H9 (cell line): ENCODE measurements at regions not wholly inside any gene's neighbourhood (a gene's known extent, or its start where the extent isn't known, plus 50 kb on each side); places are given as distances from the start of the nearest gene placed in this dataset.

ENCODE experiments used
- DNase-seq: peaks from one replicate; pipeline ENCODE4 v3.0.0-alpha.2; 2017
- H2AFZ ChIP-seq: one replicate; pipeline ENCODE4 v1.6.1; 2013; ENCODE audit warnings: mild to moderate bottlenecking, low read length, control low read depth, moderate library complexity
- H2AK5ac ChIP-seq: 2 replicates; pipeline ENCODE4 v1.6.1; 2013; ENCODE audit warnings: low read length, control low read depth, mixed read lengths; ENCODE audit not compliant: insufficient read length
- H2BK120ac ChIP-seq: one replicate; pipeline ENCODE4 v1.6.1; 2013; ENCODE audit warnings: low read depth, mild to moderate bottlenecking, low read length, control low read depth, inconsistent platforms; ENCODE audit not compliant: poor library complexity, severe bottlenecking
- H2BK12ac ChIP-seq: 2 replicates; pipeline ENCODE4 v1.6.1; 2013; ENCODE audit warnings: low read length, control low read depth, mixed read lengths, low read depth; ENCODE audit not compliant: insufficient read length
- H2BK15ac ChIP-seq: 2 replicates; pipeline ENCODE4 v1.6.1; 2013; ENCODE audit warnings: low read depth, low read length, control low read depth
- H2BK20ac ChIP-seq: one replicate; pipeline ENCODE4 v1.6.1; 2013; ENCODE audit warnings: low read depth, mild to moderate bottlenecking, low read length, control low read depth, inconsistent platforms; ENCODE audit not compliant: poor library complexity, severe bottlenecking
- H2BK5ac ChIP-seq: 2 replicates; pipeline ENCODE4 v1.6.1; 2013; ENCODE audit warnings: low read length, control low read depth, mixed read lengths; ENCODE audit not compliant: insufficient read length
- H3K14ac ChIP-seq: 2 replicates; pipeline ENCODE4 v1.6.1; 2013; ENCODE audit warnings: low read length, control low read depth; ENCODE audit not compliant: insufficient read depth
- H3K18ac ChIP-seq: 2 replicates; pipeline ENCODE4 v1.6.1; 2013; ENCODE audit warnings: low read depth, mild to moderate bottlenecking, mixed read lengths, low read length, control low read depth; ENCODE audit not compliant: insufficient read length
- H3K23ac ChIP-seq: 2 replicates; pipeline ENCODE4 v1.6.1; 2013; ENCODE audit warnings: low read length, control low read depth, mixed read lengths, low read depth; ENCODE audit not compliant: insufficient read length
- H3K23me2 ChIP-seq: 2 replicates; pipeline ENCODE4 v1.6.1; 2013; ENCODE audit warnings: low read depth, mild to moderate bottlenecking, mixed read lengths, low read length, control low read depth; ENCODE audit not compliant: insufficient read length, poor library complexity, severe bottlenecking
- H3K27ac ChIP-seq: 2 replicates; pipeline ENCODE4 v1.5.1; 2013; ENCODE audit warnings: low read length, control low read depth, mixed read lengths, low read depth; ENCODE audit not compliant: insufficient read length
- H3K27me3 ChIP-seq: 2 replicates; pipeline ENCODE4 v1.6.1; 2013; ENCODE audit warnings: low read length, control low read depth, inconsistent platforms; ENCODE audit not compliant: insufficient read depth
- H3K4ac ChIP-seq: 2 replicates; pipeline ENCODE4 v1.6.1; 2013; ENCODE audit warnings: low read depth, mild to moderate bottlenecking, control low read depth, inconsistent platforms, low read length, moderate library complexity
- H3K4me1 ChIP-seq: 2 replicates; pipeline ENCODE4 v1.6.1; 2013; ENCODE audit warnings: low read length, control low read depth, inconsistent platforms; ENCODE audit not compliant: insufficient read depth
- H3K4me2 ChIP-seq: 2 replicates; pipeline ENCODE4 v1.6.1; 2013; ENCODE audit warnings: low read length, control low read depth, mixed read lengths; ENCODE audit not compliant: insufficient read length, insufficient read depth
- H3K56ac ChIP-seq: 2 replicates; pipeline ENCODE4 v1.6.1; 2013; ENCODE audit warnings: low read depth, mild to moderate bottlenecking, mixed read lengths, low read length, control low read depth; ENCODE audit not compliant: insufficient read length
- H3K79me1 ChIP-seq: 2 replicates; pipeline ENCODE4 v1.6.1; 2013; ENCODE audit warnings: low read depth, mild to moderate bottlenecking, moderate library complexity, low read length, control low read depth, inconsistent platforms; ENCODE audit not compliant: insufficient read depth, poor library complexity, severe bottlenecking
- H3K79me2 ChIP-seq: 2 replicates; pipeline ENCODE4 v1.6.1; 2013; ENCODE audit warnings: low read length, control low read depth, inconsistent platforms; ENCODE audit not compliant: insufficient read depth
- H3K9ac ChIP-seq: 2 replicates; pipeline ENCODE4 v1.6.1; 2013; ENCODE audit warnings: low read length, control low read depth, mixed read lengths; ENCODE audit not compliant: insufficient read length; ENCODE audit errors: extremely low read depth
- H3K9me3 ChIP-seq: one replicate; pipeline ENCODE4 v1.6.1; 2013; ENCODE audit warnings: low read depth, low read length, inconsistent platforms; ENCODE audit not compliant: control insufficient read depth
- H3T11ph ChIP-seq: one replicate; pipeline ENCODE4 v1.6.1; 2013; ENCODE audit warnings: mild to moderate bottlenecking, low read length, control low read depth, inconsistent platforms
- H4K20me1 ChIP-seq: one replicate; pipeline ENCODE4 v1.6.1; 2013; ENCODE audit not compliant: control insufficient read depth, insufficient read length, insufficient read depth
- H4K5ac ChIP-seq: 2 replicates; pipeline ENCODE4 v1.6.1; 2013; ENCODE audit warnings: low read depth, mild to moderate bottlenecking, mixed read lengths, low read length, control low read depth; ENCODE audit not compliant: insufficient read length
- H4K8ac ChIP-seq: replicated peaks from 2 replicates; pipeline ENCODE4 v1.6.1; 2013; ENCODE audit warnings: low read length, control low read depth, mixed read lengths, low read depth; ENCODE audit not compliant: insufficient read length
- H4K91ac ChIP-seq: 2 replicates; pipeline ENCODE4 v1.6.1; 2013; ENCODE audit warnings: low read depth, mild to moderate bottlenecking, moderate library complexity, mixed read lengths, low read length, control low read depth; ENCODE audit not compliant: insufficient read length
- H3K27ac Mint-ChIP-seq, 3 experiments: 2 replicates in 2 of 3; 3 replicates in 1 of 3; pipeline ENCODE4 v1.8.0; 2020 to 2021; ENCODE audit warnings: mixed read lengths in 3 of 3, mild to moderate bottlenecking in 1 of 3, moderate library complexity in 1 of 3
- H3K27me3 Mint-ChIP-seq: 2 replicates; pipeline ENCODE4 v1.8.0; 2021; ENCODE audit warnings: low read depth, mild to moderate bottlenecking, moderate library complexity, mixed read lengths
- H3K36me3 Mint-ChIP-seq, 3 experiments: 2 replicates in 2 of 3; 3 replicates in 1 of 3; pipeline ENCODE4 v1.8.0; 2020 to 2021; ENCODE audit warnings: low read depth in 3 of 3, mixed read lengths in 3 of 3; ENCODE audit not compliant: insufficient read depth in 1 of 3
- H3K4me1 Mint-ChIP-seq, 2 experiments: 2 replicates each; pipeline ENCODE4 v1.8.0; 2020; ENCODE audit warnings: mixed read lengths in 2 of 2
- H3K4me3 Mint-ChIP-seq, 2 experiments: 2 replicates in 1 of 2; 3 replicates in 1 of 2; pipeline ENCODE4 v1.8.0; 2020 to 2021; ENCODE audit warnings: mild to moderate bottlenecking in 2 of 2, mixed read lengths in 2 of 2, moderate library complexity in 1 of 2
- H3K9me3 Mint-ChIP-seq, 2 experiments: 2 replicates in 1 of 2; 3 replicates in 1 of 2; pipeline ENCODE4 v1.8.0; 2020; ENCODE audit warnings: mild to moderate bottlenecking in 2 of 2, mixed read lengths in 2 of 2, moderate library complexity in 1 of 2
- WGBS: extraction: QIAGEN DNeasy Blood & Tissue Kit; methylation state at CpG from one replicate; pipeline ENCODE4 v1.1.7; 2013; ENCODE audit warnings: missing lambda C conversion rate, low lambda C conversion rate, mixed read lengths; ENCODE audit not compliant: insufficient read length; ENCODE audit errors: extremely low coverage; 5-methylcytosine and 5-hydroxymethylcytosine counted together
- TF ChIP-seq, protein P1 (sequence below): fragments of 200-600 bp; sonication (generic); conservative IDR thresholded peaks from 3 replicates; pipeline ENCODE4 v1.8.0; 2021; ENCODE audit warnings: antibody characterized with exemption, mild to moderate bottlenecking

DNA sequence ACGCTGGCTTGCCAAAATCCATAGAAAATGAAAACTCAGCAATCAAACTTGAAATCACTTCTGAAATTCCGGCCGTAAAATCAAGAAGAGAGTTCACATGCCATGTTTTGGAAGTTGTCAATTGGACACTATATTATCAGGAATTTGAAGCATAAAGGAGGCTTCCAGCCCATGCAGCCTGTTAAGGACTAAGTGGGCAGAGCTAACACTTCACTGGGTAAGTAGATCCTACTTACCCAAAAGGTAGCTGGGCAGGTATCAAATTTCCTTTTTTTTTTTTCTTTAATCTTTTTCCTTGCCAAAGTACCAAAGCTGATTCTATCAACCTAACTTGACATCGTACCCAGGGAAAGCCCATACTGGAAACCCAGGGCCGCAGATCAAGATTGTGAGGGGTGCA, 71.5 kb upstream of the ARHGAP5 start:
- no peak overlapping the region for H2BK120ac ChIP-seq
- no peak for DNase-seq
- H3K27ac Mint-ChIP-seq, result no peak overlapping the region
- H3K4me3 Mint-ChIP-seq, result no peak overlapping the region
- no peak overlapping the region for H2BK12ac ChIP-seq
- H3K4me1 ChIP-seq, result no peaks in the 10 kb centered on the region
- H3K23ac ChIP-seq, result no peak overlapping the region
- H2BK20ac ChIP-seq, result no peak overlapping the region
- H3K36me3 Mint-ChIP-seq, result no peaks in the 10 kb centered on the region
- no peak overlapping the region for H2AK5ac ChIP-seq
- H4K91ac ChIP-seq, result no peak overlapping the region
- H3K9ac ChIP-seq, result no peak overlapping the region
- no peak overlapping the region for H2AFZ ChIP-seq
- no peak overlapping the region for H3K56ac ChIP-seq
- H4K20me1 ChIP-seq, result no peaks in the 10 kb centered on the region
- H3K4ac ChIP-seq, result no peak overlapping the region
- H2BK15ac ChIP-seq, result no peak overlapping the region
- no peaks in the 10 kb centered on the region for H3K79me2 ChIP-seq
- no peak overlapping the region for H3T11ph ChIP-seq
- H4K5ac ChIP-seq, result no peak overlapping the region
- H2BK5ac ChIP-seq, result no peak overlapping the region
- no peaks in the 10 kb centered on the region for H3K9me3 ChIP-seq
- H3K23me2 ChIP-seq, result no peaks in the 10 kb centered on the region
- peaks cover 12 to 15% of the 10 kb centered on the region in 2 experiments for H3K4me1 Mint-ChIP-seq
- no peaks in the 10 kb centered on the region for H3K9me3 Mint-ChIP-seq
- H3K18ac ChIP-seq, result no peak overlapping the region
- TF ChIP-seq, protein P1, sequence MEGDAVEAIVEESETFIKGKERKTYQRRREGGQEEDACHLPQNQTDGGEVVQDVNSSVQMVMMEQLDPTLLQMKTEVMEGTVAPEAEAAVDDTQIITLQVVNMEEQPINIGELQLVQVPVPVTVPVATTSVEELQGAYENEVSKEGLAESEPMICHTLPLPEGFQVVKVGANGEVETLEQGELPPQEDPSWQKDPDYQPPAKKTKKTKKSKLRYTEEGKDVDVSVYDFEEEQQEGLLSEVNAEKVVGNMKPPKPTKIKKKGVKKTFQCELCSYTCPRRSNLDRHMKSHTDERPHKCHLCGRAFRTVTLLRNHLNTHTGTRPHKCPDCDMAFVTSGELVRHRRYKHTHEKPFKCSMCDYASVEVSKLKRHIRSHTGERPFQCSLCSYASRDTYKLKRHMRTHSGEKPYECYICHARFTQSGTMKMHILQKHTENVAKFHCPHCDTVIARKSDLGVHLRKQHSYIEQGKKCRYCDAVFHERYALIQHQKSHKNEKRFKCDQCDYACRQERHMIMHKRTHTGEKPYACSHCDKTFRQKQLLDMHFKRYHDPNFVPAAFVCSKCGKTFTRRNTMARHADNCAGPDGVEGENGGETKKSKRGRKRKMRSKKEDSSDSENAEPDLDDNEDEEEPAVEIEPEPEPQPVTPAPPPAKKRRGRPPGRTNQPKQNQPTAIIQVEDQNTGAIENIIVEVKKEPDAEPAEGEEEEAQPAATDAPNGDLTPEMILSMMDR, result no peak
- no peak overlapping the region for H3K4me2 ChIP-seq
- H3K27ac ChIP-seq, result no peak overlapping the region
- no peaks in the 10 kb centered on the region for H3K27me3 ChIP-seq
- no peak overlapping the region for H3K14ac ChIP-seq
- no peak overlapping the region for H4K8ac ChIP-seq
- no peaks in the 10 kb centered on the region; the same call in 1 of the 2 replicates for H3K27me3 Mint-ChIP-seq
- no CpG with 5 or more reads among the region's 5 CpGs for WGBS
- H3K79me1 ChIP-seq, result no peaks in the 10 kb centered on the region
